ENCODE measurements at regions not wholly inside any gene's neighbourhood (a gene's known extent, or its start where the extent isn't known, plus 50 kb on each side); places are given as distances from the start of the nearest gene placed in this dataset.
"Not testable (repeated sequence)": the region's sequence is repeated elsewhere in the genome, so short reads cannot be mapped to it uniquely, and the experiment has no call there.

GRCh38 chr4:18194278-18194677, 172.7 kb upstream of the LCORL start:
- no peak for DNase-seq

DNA sequence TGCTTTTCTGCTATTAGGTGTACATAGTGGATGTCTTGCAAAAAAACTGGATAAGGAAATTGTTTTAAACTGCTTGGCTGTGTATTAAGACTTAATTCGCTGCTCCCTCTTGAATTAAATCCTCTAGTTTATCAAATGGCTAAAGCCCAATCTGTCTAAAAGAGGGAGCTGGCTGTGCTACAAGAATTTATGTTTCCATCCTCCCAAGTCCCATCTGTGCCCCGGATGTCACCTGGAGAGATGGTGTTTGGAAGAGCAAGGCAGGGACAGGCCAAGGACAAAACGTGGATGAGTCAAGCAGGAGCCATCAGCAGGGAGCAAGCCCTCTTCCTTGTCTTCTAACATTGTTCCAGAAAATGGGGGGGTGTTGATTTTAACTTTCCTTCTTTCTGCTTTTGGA, 171.3 kb upstream of the LCORL start:
- no peak for DNase-seq

DNA sequence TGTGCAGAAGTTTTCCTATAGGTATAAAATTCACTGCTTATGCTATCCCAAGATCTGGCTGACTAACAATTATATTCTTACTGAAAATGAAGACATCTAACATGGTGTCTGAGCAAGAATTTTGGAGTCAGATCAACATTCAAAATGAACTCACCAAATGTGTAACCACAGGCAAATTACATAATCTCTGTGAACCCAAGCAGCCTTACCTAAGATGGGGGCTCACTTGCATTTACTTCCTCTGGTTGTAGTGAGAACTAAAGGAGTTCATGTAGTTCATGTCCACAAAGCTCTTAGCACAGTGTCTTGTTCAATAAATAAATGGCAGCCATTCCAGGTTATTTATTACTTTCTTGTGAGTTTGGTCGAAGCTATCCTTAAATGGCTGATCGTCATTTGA, 163.9 kb upstream of the LCORL start:
- DNase-seq: no peak

DNA sequence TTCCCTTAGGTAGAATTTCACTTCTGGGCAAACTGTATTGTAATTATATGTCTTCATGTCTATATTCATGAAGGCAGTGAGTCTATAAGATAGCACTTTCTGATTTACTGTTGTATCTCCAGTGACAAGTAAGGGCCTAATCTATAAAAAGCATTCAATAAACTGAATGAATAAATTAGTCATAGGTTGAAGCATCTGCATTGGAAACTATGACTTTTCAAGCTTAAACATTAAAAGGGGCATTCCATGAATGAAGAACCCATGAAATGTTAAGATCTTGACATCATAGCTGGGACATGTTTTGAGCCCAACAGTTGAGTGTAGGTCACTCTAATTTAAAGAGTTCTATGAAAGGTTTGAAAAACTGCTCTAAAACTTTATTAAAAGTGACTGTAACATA, 159.3 kb upstream of the LCORL start:
- no peak for DNase-seq

GRCh38 chr4:18180122-18180521, 158.6 kb upstream of the LCORL start:
- DNase-seq: no peak

DNA sequence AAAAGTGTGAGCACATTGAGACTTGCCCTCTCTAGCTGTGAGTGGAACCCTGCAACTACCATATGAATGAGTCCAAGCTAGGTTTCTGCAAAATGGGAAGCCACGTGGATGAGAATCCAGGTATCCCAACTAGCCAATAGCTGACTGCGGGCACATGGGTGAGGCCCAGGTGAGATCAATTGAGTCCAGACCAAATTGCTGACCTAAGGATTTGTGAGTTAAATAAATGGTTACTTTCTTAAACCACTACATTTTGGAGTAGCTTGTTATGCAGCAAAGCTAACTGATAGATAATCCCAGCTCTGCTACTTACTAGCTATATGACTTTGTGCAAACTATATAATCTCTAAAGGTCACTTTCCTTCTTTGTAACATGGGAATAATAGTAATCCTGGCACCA, 150.3 kb upstream of the LCORL start:
- DNase-seq: no peak

- no peak for DNase-seq
Observed at GRCh38 chr4:18167831-18168230, 146.3 kb upstream of the LCORL start.

DNA sequence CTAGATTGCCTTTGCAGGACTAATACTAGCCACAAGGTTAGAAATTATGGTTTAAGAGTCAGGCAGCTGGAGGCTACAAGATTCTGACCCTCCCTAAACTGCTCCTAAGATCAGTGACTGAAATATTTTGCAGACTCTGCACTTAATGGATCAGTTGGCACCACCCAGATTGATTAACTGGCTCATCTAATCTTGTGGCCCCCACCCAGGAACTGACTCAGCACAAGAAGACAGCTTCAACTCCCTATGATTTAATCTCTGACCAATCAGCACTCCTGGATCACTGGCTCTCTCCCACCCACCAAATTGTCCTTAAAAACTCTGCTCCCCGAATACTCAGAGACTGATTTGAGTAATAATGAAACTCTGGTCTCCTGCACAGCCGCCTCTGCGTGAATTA, 145.4 kb upstream of the LCORL start:
- no peak for DNase-seq

DNA sequence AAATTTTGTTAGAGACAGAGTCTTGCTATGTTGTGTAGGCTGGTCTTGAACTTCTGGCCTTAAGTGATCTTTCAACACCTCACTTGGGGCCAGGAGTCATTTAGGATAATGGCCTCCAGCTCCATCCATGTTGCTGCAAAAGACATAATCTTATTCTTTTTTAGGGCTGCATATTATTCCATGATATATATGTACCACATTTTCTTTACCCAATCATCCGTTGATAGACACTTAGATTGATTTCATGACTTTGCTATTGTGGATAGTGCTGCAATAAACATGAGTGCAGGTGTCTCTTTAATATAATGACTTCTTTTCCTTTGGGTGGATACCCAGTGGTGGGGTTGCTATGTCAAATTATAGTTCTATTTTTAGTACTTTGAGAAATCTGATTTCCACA, 140.9 kb upstream of the LCORL start:
- DNase-seq: no peak

DNA sequence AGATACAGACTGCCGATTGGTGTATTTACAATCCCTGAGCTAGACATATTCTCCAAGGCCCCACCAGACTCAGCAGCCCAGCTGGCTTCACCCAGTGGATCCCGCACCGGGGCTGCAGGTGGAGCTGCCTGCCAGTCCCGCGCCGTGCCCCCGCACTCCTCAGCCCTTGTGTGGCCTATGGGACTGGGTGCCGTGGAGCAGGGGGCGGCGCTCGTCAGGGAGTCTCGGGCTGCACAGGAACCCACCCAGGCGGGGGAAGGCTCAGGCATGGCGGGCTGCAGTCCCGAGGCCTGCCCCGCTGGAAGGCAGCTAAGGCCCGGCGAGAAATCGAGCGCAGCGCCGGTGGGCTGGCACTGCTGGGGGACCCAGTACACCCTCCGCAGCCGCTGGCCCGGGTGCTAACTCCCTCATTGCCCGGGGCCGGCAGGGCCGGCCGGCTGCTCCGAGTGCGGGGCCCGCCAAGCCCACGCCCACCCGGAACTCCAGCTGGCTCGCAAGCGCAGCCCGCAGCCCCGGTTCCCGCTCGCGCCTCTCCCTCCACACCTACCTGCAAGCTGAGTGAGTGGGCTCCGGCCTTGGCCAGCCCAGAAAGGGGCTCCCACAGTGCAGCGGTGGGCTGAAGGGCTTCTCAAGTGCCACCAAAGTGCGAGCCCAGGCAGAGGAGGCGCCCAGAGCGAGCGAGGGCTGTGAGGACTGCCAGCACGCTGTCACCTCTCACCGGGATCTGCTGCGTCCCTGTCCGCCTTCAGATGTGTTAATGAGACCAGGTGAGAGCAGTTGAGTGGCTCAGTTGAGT, 137.8 kb upstream of the LCORL start:
- DNase-seq: not testable (repeated sequence)

DNA sequence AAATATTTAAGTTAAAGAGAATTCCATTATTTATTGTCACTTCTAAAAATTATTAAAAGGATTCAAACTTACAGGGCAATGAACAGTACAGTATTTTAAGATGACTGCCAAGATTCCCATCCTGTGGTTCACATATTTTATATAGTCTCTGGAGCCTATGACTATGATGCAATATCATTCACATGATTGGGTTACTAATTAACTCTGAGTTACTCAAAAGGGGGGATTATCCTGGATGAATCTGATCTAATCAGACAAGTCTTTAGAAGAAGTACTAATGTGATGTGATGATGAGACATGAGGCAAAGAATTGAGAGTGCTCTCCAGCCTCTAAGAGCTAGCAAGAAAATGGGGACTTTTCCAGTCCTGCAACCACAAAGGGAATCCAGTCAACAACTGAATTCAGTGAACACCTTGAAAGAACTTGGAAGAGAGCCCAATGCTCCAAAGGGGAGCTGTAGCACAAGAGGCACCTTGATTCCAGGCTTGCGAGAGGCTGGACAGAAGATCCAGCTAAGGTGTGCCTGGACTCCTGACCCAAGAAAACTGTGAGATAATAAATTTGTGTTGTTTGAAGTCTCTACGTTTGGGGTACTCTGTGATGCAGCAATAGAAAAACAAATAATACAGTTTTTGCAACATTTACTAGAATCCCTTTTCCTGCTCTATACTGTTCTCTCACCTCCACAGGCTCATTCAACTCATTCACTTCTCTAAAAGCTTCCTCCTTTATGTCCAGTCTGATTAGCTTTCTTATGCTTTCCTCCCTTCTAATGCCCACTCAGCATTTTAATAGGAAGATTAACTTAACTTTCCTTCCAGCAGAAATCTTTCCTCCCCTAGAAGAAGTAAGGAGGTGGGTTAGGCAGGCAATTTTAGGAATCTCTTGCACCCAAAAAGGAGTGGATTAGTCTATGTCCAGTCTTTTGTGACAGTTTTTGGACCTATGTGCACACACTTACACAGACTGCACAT, 133.8 kb upstream of the LCORL start:
- DNase-seq: no peak

- DNase-seq: no peak
Observed at GRCh38 chr4:18138076-18138665, 116.6 kb upstream of the LCORL start.

- DNase-seq: no peak
Observed at GRCh38 chr4:18134111-18134510, 112.6 kb upstream of the LCORL start.

DNA sequence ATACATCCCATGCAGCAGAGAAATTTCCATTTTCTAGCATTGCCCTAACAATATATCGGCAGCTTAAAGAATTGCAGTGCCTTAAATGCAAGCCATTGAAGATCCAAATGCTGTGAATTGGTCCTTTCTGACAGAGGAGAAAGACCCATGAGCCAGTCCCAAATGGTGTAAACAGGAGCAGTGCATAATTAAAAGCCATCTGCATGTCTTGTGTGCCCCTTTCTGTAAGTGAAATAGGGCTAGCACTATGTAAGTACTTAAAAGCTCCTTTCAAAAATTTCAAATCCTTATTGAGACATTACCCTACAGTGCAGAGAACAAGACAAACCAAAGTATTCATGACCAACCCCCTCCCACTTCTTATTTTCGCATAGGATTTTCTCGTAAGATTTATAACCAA, 108.7 kb upstream of the LCORL start:
- no peak for DNase-seq

- DNase-seq: no peak
Observed at GRCh38 chr4:18128241-18128640, 106.7 kb upstream of the LCORL start.

DNA sequence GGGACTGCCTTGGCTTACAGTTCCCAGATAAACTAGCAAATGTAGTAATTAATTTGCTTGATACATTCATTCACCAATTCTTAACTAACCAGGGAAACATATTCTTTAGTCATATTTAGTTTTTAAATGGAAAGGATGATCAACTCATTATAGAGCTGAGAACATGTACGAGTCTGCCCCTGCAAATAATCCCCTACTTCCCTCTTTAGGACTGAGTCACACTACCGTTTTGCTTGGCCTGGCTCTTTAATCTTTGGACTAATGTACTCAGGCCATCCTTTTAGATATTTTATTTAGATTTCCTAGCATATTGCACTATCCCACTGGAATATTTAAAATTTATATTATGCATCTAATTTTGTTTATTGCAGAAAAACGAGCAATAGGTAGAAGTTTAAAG, 105.5 kb upstream of the LCORL start:
- no peak for DNase-seq

GRCh38 chr4:18113710-18114331, 92.3 kb upstream of the LCORL start:
- DNase-seq: no peak

- DNase-seq: no peak
Observed at GRCh38 chr4:18111081-18111480, 89.5 kb upstream of the LCORL start.

GRCh38 chr4:18110099-18110498, 88.5 kb upstream of the LCORL start:
- no peak for DNase-seq

- DNase-seq: no peak
Observed at GRCh38 chr4:18109676-18110075, 88.1 kb upstream of the LCORL start.

DNA sequence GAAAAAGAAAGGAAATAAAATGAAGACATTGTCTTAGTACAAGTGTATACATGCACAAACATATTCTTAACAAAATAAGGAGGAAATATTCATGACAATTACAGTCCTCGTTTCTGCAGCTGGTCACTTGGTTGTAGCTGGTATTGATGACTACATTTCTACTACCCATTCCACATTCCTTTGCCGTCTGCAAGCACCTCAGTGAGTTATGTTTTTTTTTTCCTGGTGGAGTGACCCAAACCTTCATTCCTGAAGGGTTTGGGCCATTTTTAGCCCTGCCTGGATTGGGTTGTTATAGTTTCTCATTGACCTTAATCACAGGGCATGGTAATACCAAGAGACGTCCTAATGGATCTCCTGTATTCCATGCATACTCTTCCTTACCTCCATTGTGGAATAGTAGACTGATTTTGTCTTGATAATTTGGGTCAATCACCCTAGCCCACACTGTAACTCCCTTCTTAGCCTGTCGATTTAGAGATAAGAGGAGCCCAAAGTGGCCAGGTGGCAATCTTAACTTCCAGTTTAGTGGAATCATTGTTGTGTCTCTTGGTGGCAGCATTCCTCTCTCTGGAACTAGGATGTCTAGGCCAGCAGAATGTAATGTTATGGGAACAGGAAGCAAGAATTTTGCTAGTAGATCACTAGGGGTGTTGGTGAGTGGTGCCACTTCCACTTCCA, 86.4 kb upstream of the LCORL start:
- DNase-seq: not testable (repeated sequence)

- no peak for DNase-seq
Observed at GRCh38 chr4:18106620-18107019, 85.1 kb upstream of the LCORL start.

Data from activated CD4-positive, alpha-beta T cell treated with anti-CD3 and anti-CD28 coated beads for 1 hour (primary cell).